ENCODE measurements at regions not wholly inside any gene's neighbourhood (a gene's known extent, or its start where the extent isn't known, plus 50 kb on each side); places are given as distances from the start of the nearest gene placed in this dataset.

DNA sequence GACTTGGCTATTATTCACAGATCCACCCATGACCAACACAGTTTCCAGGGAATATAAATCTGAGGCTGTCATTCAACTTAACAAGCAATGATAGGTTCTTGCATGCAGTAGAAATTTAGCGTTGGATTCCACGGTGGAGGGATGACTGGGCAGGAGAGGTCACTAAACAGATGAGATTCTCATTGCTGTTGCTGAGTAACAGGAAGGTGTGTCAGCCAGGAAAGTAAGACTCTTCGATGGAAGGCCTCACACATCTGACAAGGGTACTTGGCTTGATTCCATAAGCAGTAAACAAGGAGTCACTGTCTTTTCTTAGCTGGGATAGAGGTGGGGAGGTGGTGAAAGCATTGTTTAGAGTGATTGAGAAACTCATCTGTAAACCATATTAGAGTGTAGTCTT lies 1152.0 kb downstream of the SORCS3 start:
- TF ChIP-seq, protein P1, sequence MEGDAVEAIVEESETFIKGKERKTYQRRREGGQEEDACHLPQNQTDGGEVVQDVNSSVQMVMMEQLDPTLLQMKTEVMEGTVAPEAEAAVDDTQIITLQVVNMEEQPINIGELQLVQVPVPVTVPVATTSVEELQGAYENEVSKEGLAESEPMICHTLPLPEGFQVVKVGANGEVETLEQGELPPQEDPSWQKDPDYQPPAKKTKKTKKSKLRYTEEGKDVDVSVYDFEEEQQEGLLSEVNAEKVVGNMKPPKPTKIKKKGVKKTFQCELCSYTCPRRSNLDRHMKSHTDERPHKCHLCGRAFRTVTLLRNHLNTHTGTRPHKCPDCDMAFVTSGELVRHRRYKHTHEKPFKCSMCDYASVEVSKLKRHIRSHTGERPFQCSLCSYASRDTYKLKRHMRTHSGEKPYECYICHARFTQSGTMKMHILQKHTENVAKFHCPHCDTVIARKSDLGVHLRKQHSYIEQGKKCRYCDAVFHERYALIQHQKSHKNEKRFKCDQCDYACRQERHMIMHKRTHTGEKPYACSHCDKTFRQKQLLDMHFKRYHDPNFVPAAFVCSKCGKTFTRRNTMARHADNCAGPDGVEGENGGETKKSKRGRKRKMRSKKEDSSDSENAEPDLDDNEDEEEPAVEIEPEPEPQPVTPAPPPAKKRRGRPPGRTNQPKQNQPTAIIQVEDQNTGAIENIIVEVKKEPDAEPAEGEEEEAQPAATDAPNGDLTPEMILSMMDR (IDR thresholded peaks at IDR 0.05): no peak
- no peak for TF ChIP-seq ZFX (IDR thresholded peaks at IDR 0.05; ENCODE audit: borderline replicate concordance)

Measured in 22Rv1 (cell line).